GM12875 (cell line): ENCODE measurements at regions not wholly inside any gene's neighbourhood (a gene's known extent, or its start where the extent isn't known, plus 50 kb on each side); places are given as distances from the start of the nearest gene placed in this dataset.
A peak's percentile ranks its signal among the peaks of the same experiment; 100 is the strongest.

Experiments used
- H3K4me3 ChIP-seq: one replicate; pipeline ENCODE4 v1.5.1; 2011; ENCODE audit warnings: low read depth, low read length, control low read depth
- CTCF ChIP-seq: IDR thresholded peaks from 2 replicates; pipeline ENCODE4 v1.5.1; 2011; ENCODE audit warnings: low read depth, mild to moderate bottlenecking, control low read depth, inconsistent platforms, low read length, moderate library complexity, borderline replicate concordance; ENCODE audit not compliant: insufficient read depth

GRCh38 chr12:94767956-94768355 lies 117.6 kb upstream of the TMCC3 start:
- TF ChIP-seq CTCF: no peak

GRCh38 chr12:94766397-94766796 lies 116.0 kb upstream of the TMCC3 start:
- TF ChIP-seq CTCF: no peak
- H3K4me3 ChIP-seq: no peak overlapping the region

More at GRCh38 chr12:94767956-94768355, 117.6 kb upstream of the TMCC3 start:
- peak overlapping the region; percentile 35 for H3K4me3 ChIP-seq

- H3K4me3 ChIP-seq: no peak overlapping the region
- TF ChIP-seq CTCF: no peak
These were observed 113.1 kb upstream of the TMCC3 start for GRCh38 chr12:94763462-94763861.

GRCh38 chr12:94762943-94763342 lies 112.6 kb upstream of the TMCC3 start:
- H3K4me3 ChIP-seq: no peak overlapping the region
- TF ChIP-seq CTCF: no peak

- H3K4me3 ChIP-seq: no peak overlapping the region
- no peak for TF ChIP-seq CTCF
These were observed 112.0 kb upstream of the TMCC3 start for GRCh38 chr12:94762259-94762942.

GRCh38 chr12:94761559-94761958 lies 111.2 kb upstream of the TMCC3 start:
- TF ChIP-seq CTCF: no peak
- no peak overlapping the region for H3K4me3 ChIP-seq

- no peak overlapping the region for H3K4me3 ChIP-seq
- no peak for TF ChIP-seq CTCF
These were observed 110.4 kb upstream of the TMCC3 start for GRCh38 chr12:94760786-94761185.
